Type B pancreatic cell (in vitro differentiated cells): ENCODE measurements at regions not wholly inside any gene's neighbourhood (a gene's known extent, or its start where the extent isn't known, plus 50 kb on each side); places are given as distances from the start of the nearest gene placed in this dataset.
"Not testable (repeated sequence)": the region's sequence is repeated elsewhere in the genome, so short reads cannot be mapped to it uniquely, and the experiment has no call there.

Experiments used
- DNase-seq: peaks from one replicate; pipeline ENCODE4 v3.0.0; 2021; ENCODE audit warnings: mixed read lengths; ENCODE audit not compliant: unreplicated experiment; ENCODE audit errors: extremely low spot score
- H3K27ac Mint-ChIP-seq: 2 replicates; pipeline ENCODE4 v1.8.0; 2021; ENCODE audit warnings: mild to moderate bottlenecking, mixed read lengths
- H3K27me3 Mint-ChIP-seq: 2 replicates; pipeline ENCODE4 v1.8.0; 2021; ENCODE audit warnings: mixed read lengths
- H3K36me3 Mint-ChIP-seq: 2 replicates; pipeline ENCODE4 v1.8.0; 2021; ENCODE audit warnings: mixed read lengths
- H3K4me1 Mint-ChIP-seq: one replicate; pipeline ENCODE4 v1.8.0; 2021; ENCODE audit warnings: mixed read lengths; ENCODE audit not compliant: unreplicated experiment
- H3K4me3 Mint-ChIP-seq: 2 replicates; pipeline ENCODE4 v1.8.0; 2021; ENCODE audit warnings: mild to moderate bottlenecking, mixed read lengths
- H3K9me3 Mint-ChIP-seq: 2 replicates; pipeline ENCODE4 v1.8.0; 2021; ENCODE audit warnings: mixed read lengths
- TF ChIP-seq, protein P1 (sequence below): fragments of 200-600 bp; sonication (generic); conservative IDR thresholded peaks from 2 replicates; pipeline ENCODE4 v1.5.0; 2021; ENCODE audit warnings: antibody characterized with exemption, mild to moderate bottlenecking

DNA sequence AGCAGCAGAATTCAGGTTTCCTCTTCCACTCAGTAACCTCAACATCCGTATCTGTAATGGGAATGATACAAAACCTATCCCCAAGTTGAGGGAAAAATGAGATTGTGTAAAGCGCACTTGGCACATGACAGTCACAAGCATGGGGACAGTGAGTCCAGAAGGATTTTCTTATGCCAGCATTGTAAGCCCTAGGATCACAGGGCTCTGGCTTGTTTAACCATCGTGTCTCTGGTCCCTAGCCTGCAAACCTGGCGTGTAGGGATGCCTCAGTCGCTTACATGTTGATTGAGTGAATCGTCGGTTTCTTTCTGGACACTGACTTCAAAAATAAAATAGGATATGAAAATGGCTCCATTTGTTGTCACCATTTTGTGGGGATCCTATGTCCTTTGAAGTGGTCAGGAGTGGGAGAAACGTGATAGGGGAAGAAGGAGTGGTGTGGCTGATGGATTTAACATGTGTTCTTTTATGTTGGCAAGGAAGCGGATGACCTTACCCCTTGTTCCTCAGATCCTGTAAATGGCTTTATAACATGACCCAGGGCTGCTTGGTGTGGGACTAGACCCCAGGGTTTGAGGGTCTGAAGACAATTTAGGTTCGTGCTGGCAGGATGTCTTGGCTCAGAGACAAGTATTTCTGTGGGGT is 193.3 kb downstream of the NPIPA7 start:
- not testable (repeated sequence) for H3K9me3 Mint-ChIP-seq, H3K27ac Mint-ChIP-seq, H3K4me3 Mint-ChIP-seq, H3K27me3 Mint-ChIP-seq, DNase-seq, H3K36me3 Mint-ChIP-seq, H3K4me1 Mint-ChIP-seq

GRCh38 chr16:16577062-16577461 is 198.1 kb downstream of the NPIPA7 start:
- not testable (repeated sequence) for H3K4me1 Mint-ChIP-seq, H3K36me3 Mint-ChIP-seq, DNase-seq, H3K9me3 Mint-ChIP-seq, H3K27me3 Mint-ChIP-seq, H3K27ac Mint-ChIP-seq, H3K4me3 Mint-ChIP-seq
- TF ChIP-seq, protein P1, sequence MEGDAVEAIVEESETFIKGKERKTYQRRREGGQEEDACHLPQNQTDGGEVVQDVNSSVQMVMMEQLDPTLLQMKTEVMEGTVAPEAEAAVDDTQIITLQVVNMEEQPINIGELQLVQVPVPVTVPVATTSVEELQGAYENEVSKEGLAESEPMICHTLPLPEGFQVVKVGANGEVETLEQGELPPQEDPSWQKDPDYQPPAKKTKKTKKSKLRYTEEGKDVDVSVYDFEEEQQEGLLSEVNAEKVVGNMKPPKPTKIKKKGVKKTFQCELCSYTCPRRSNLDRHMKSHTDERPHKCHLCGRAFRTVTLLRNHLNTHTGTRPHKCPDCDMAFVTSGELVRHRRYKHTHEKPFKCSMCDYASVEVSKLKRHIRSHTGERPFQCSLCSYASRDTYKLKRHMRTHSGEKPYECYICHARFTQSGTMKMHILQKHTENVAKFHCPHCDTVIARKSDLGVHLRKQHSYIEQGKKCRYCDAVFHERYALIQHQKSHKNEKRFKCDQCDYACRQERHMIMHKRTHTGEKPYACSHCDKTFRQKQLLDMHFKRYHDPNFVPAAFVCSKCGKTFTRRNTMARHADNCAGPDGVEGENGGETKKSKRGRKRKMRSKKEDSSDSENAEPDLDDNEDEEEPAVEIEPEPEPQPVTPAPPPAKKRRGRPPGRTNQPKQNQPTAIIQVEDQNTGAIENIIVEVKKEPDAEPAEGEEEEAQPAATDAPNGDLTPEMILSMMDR, result peak; percentile 25

- TF ChIP-seq, protein P1, result no peak
- DNase-seq, result no peak
- no peak overlapping the region for H3K27ac Mint-ChIP-seq
- H3K4me1 Mint-ChIP-seq, result no peaks in the 10 kb centered on the region
- H3K9me3 Mint-ChIP-seq, result no peaks in the 10 kb centered on the region
- H3K27me3 Mint-ChIP-seq, result no peaks in the 10 kb centered on the region
- H3K36me3 Mint-ChIP-seq, result no peaks in the 10 kb centered on the region
- H3K4me3 Mint-ChIP-seq, result no peak overlapping the region
These were observed 199.8 kb downstream of the NPIPA7 start for GRCh38 chr16:16578701-16579100.

- H3K27ac Mint-ChIP-seq, H3K36me3 Mint-ChIP-seq, H3K4me1 Mint-ChIP-seq, H3K27me3 Mint-ChIP-seq, H3K9me3 Mint-ChIP-seq, H3K4me3 Mint-ChIP-seq, DNase-seq: not testable (repeated sequence)
These were observed 204.0 kb downstream of the NPIPA7 start for GRCh38 chr16:16582916-16583315.

GRCh38 chr16:16586073-16586651 is 207.2 kb downstream of the NPIPA7 start:
- not testable (repeated sequence) for H3K9me3 Mint-ChIP-seq, H3K4me1 Mint-ChIP-seq, H3K36me3 Mint-ChIP-seq, H3K4me3 Mint-ChIP-seq, H3K27me3 Mint-ChIP-seq, H3K27ac Mint-ChIP-seq, DNase-seq

GRCh38 chr16:16586969-16587368 is 208.0 kb downstream of the NPIPA7 start:
- H3K4me3 Mint-ChIP-seq, H3K4me1 Mint-ChIP-seq, H3K9me3 Mint-ChIP-seq, DNase-seq, H3K27me3 Mint-ChIP-seq, H3K36me3 Mint-ChIP-seq, H3K27ac Mint-ChIP-seq: not testable (repeated sequence)

DNA sequence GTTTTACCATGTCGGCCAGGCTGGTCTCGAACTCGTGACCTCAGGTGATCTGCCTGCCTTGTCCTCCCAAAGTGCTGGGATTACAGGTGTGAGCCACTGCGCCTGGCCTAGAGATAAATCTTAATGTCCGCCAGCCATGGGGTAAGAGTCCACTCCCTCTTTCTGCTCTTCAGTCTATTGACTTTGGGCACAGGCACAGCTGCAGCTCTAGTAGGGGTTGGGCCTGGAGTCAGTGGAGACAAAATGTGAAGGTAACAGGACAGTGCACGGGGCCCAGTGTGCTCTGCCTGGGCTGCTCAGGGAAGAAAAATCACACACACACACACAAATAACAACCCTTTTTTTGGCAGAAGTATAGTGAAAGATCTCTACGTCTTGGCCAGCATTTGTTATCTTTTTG is 209.5 kb downstream of the NPIPA7 start:
- H3K27me3 Mint-ChIP-seq, H3K9me3 Mint-ChIP-seq, DNase-seq, H3K27ac Mint-ChIP-seq, H3K36me3 Mint-ChIP-seq, H3K4me1 Mint-ChIP-seq, H3K4me3 Mint-ChIP-seq: not testable (repeated sequence)

GRCh38 chr16:16590654-16591318 is 211.8 kb downstream of the NPIPA7 start:
- not testable (repeated sequence) for H3K36me3 Mint-ChIP-seq, H3K9me3 Mint-ChIP-seq, H3K27me3 Mint-ChIP-seq

More at GRCh38 chr16:16590654-16591318, 211.8 kb downstream of the NPIPA7 start:
- not testable (repeated sequence) for H3K27ac Mint-ChIP-seq, DNase-seq, H3K4me1 Mint-ChIP-seq, H3K4me3 Mint-ChIP-seq
